CD4-positive, alpha-beta T cell treated with Interleukin-6 at 100 ng/mL for 8 hours (primary cell): ENCODE measurements at regions not wholly inside any gene's neighbourhood (a gene's known extent, or its start where the extent isn't known, plus 50 kb on each side); places are given as distances from the start of the nearest gene placed in this dataset.

Source experiments
- DNase-seq: peaks from one replicate; pipeline ENCODE4 v3.0.0-alpha.2; 2020; ENCODE audit warnings: mixed read lengths, low spot score

- no peak for DNase-seq
Measured at GRCh38 chr2:147550995-147551731, 293.7 kb upstream of the ACVR2A start.

DNA sequence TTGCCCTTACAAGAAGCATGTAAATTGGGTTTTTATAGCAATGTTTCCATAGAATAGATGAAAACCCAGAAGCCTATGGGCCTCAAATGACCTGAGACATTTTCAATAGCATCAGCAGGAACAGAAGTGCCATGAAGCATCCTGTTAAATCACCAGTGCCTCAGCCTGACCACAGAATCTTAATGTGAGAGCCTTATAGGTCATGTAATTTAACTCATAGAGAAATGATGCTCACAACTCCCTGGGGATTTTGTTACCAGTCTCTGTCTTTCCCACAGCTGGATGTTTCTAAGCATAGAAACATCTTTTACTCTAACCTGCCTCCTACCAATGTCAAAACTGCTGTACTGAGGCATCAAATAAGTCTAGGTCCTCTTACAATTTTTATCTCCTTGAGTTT, 295.8 kb upstream of the ACVR2A start:
- DNase-seq = no peak

DNA sequence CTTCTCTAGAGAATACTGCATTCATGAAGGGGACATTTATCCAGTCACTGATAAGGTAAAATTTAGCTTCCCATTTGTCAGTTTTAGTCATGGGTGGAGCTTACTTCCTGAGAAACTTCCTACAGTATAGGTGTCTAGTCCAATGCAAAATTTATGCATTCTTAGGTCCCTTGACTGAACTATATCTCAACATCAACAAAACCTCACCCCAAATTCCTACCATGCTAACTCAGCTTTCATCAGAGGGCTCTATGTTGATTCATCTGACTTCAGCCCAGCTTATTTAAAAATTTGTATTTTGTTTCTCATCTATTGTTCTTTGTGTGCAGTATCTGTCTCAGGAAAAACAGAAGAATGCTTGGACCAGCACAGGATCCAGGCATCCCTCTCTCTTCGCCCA, 296.4 kb upstream of the ACVR2A start:
- no peak for DNase-seq

DNA sequence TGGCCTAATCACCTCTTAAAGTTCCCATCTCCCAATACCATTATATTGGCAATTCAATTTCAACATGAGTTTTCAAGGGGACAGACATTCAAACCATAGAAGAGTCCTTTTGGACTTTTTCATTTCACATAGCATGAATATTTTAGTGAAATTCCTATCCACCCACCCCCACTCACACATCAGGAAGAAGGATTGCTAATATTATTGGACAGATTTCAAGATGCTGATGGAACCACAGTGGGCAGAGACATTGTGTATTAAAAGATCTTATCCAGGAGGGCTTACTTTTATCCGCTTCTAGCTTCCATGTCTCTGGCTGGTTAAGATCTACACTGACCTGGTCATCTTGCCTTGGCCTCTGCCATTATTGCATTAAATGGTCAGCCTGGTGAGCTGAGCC, 297.4 kb upstream of the ACVR2A start:
- no peak for DNase-seq

GRCh38 chr2:147546109-147546508, 298.7 kb upstream of the ACVR2A start:
- DNase-seq = no peak

GRCh38 chr2:147543056-147543455, 301.8 kb upstream of the ACVR2A start:
- DNase-seq = no peak

- DNase-seq = no peak
Measured at GRCh38 chr2:147542351-147542750, 302.5 kb upstream of the ACVR2A start.

GRCh38 chr2:147541314-147541713, 303.5 kb upstream of the ACVR2A start:
- DNase-seq = no peak

DNA sequence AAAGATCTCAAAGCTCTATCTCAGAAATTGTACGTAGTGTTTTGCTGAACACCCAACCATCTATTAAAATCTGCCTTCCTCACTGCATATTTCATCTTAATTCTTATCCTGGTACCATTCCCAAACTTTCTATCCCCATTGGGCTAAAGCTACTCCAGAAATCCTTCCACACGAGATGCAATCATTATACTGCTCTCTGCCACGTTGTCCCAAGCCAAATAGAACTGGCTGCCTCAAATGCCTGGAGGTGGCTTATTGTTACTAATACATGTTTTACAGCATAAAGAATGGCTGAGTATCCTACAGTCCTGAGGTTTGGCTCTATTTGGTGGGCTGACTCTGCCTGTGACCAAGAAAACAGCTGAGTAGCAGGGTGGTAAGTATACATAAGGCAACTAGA, 306.0 kb upstream of the ACVR2A start:
- no peak for DNase-seq

DNA sequence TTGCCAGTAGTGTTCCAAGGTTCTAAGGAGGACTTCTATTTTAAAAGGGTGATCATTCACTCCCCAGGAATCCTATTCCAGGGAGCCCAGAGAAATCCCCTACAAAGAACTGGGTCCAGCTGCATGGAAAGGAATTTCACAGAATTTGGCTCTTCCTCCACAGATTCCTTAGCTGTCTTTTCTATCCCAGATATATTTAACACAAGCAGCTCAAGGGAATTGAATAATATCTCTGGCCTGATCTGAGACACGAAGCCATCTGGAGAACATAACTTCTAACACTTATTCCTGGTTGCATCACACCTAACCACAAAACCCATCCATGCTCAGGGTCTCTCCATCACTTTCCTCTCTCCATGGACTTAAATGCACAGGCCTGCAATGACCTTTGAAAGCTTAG, 306.7 kb upstream of the ACVR2A start:
- no peak for DNase-seq

DNA sequence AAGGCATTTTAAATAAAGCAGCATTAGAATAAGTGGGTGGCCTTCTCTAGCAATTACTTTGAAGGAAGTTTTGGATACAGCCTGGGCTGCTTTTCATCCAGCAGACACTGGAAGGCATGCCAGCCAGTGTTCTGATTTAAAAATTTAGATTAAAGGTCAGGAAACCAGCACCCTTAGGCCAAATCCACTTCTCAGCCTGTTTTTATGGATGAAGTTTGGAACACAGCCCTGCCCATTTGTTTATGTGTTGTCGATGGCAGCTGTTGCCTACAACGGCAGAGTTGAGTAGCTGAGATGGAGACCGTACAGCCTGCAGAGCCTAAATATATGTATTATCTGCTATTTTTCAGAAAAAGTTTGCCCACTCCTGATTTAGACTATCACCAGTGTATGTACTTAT, 313.6 kb upstream of the ACVR2A start:
- DNase-seq = no peak

DNA sequence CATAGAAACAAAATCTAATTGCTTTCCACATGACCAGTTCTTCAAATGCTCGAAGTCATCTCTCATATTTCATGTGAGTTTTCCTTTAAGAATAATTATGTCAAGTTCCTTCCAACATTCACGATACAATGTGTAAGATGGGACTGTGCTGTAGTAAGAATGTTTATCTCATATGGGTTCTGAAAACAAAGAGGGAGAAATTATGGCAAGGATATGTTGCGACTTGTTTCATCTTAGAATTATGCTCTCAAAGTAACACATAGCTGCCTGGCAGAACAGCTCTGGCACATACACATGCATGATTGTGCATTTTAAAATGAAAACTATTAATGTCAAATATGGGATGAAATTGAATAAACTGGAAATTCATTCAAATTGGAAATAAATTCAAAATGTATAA, 314.8 kb upstream of the ACVR2A start:
- no peak for DNase-seq

DNA sequence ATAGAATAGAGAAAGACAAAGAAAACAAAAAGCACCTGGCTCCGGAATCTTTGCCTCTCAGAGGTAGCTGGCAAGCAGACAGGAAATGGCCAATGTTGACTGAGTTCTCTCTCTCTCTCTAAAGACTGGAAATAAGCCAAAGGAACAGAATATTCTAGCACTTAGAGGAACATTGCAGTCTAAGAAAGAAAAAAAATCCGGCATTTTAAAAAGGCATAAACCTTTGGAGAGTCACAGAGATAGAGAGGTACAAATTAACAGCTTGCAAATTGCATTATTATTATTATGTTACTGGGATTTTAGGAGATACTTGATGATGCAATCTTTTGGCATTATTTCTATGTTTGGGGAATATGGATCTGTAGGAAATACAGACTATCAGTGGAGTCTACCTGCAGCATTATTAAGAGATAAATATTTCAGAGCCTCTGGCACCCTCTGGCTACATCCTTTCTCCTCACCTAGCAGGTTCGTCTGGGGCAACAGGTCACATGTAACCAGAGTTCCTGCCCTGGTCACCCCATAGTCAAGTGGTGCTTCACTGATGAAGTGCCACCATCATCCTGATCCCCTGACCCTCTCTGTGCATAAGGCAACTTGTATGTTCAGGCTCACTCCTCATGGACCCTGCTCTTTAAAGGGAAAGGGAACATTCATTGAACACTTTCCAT, 318.9 kb upstream of the ACVR2A start:
- DNase-seq = no peak

DNA sequence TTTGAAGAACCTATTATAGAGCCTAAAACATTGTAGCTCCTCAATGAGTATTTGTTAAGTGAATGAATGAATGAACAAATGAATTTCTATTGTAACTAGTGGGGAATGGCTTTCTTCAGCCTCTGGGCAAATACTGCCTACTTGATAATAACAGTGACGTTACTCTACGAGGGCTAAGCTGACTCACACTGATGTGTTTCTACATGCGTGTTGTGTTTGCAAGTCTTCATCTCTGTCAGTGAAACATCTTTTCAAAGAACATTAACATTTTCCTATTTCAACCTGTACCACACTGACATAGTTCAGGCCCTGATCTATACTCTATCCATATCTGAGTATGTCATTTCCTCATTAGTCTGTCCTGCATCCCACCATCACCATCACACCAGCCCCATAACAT, 319.9 kb upstream of the ACVR2A start:
- DNase-seq = no peak

DNA sequence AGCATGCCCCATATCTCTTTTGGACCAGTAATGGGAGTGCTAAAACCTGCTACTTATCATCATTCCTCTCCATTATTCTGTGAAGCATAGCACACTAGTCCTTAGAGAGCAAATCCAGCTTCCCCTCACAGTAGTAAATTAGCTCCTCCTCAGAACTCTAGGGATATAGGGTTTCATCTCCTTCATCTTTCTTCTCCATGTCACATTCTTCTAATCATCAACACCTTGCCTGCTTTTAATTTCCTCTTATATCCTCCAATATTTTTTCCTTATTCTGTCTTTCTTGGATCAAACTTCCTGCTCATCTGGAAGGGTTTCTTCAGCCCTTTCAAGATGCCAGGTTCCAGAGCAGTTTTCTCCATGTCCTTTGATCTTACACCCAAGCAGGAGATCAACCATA, 321.4 kb upstream of the ACVR2A start:
- no peak for DNase-seq

GRCh38 chr2:147521936-147522335, 322.9 kb upstream of the ACVR2A start:
- no peak for DNase-seq

DNA sequence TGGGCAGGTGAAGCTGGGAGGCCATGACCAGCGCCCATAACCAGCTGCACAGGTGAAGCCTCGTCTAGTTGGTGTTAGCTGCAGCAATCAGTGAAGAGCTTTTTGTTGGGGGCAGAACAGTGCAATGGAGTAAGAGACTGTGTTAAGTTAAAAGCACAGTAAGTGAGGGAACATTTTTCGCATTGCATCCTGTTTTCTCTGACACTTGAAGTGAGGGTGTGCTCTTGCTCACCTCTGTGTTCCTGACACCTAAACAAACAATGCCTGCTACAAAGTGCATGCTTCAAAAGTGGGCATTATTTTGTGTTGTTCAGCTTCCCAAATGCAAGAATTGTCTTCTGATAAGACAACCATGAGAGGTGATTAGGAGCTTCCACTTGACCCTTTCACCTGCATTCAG, 324.0 kb upstream of the ACVR2A start:
- DNase-seq = no peak

DNA sequence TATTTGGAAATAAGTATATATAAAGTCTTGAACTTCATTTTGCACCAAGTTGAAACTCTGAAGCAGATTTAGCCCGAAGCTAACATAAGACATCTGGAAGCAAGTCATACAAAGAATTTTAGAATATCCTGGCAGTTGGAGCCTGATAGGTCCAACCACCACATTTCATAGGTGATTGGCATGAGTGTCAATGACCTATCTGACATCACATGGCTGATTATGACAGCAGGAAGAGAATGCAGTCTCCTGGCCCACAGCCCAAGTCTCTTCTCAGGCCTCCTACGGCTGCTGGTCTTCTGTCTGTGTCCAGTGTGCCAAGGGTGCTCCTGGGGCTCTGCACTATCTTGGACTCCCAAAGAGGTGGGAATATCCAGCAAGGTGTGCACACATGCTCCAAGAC, 325.7 kb upstream of the ACVR2A start:
- DNase-seq = no peak

- no peak for DNase-seq
Measured at GRCh38 chr2:147515213-147515612, 329.6 kb upstream of the ACVR2A start.

- no peak for DNase-seq
Measured at GRCh38 chr2:147512206-147512605, 332.6 kb upstream of the ACVR2A start.

- DNase-seq = peak; percentile 24
Measured at GRCh38 chr2:147511491-147511948, 333.3 kb upstream of the ACVR2A start.

DNA sequence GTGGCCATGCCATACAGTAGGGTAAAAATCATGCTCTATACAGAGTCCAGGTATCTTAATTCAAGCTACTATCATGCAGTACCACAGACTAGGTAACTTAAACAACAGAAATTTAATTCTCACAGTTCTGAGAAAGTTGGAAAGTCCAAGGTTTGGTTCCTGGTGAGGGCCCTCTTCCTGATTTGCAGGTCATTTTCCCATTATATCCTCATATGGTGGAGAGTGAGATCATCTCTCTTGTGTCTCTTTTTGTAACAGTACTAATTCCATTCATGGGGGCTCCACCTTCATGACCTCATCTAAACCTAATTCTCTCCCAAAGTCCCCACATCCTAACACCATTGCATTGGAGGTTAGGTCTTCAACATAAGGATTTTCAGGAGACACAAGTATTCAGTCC, 335.0 kb upstream of the ACVR2A start:
- DNase-seq = no peak

DNA sequence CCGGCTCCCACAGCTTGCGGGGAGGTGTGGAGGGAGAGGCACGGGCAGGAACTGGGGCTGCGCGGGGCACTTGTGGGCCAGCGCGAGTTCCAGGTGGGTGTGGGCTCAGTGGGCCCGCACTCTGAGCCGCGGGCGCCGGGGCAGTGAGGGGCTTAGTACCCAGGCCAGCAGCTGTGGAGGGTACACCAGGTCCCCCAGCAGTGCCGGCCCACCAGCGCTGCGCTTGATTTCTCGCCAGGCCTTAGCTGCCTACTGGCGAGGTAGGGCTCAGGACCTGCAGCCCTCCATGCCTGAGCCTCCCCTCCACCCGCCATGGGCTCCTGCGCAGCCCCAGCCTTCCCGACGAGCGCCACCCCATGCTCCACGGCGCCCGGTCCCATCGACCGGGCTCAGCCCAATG, 337.9 kb upstream of the ACVR2A start:
- DNase-seq = no peak

- no peak for DNase-seq
Measured at GRCh38 chr2:147502711-147503290, 342.0 kb upstream of the ACVR2A start.
